H9 (cell line): ENCODE measurements at regions not wholly inside any gene's neighbourhood (a gene's known extent, or its start where the extent isn't known, plus 50 kb on each side); places are given as distances from the start of the nearest gene placed in this dataset.

Source experiments
- DNase-seq: peaks from one replicate; pipeline ENCODE4 v3.0.0-alpha.2; 2017
- H2AFZ ChIP-seq: one replicate; pipeline ENCODE4 v1.6.1; 2013; ENCODE audit warnings: mild to moderate bottlenecking, low read length, control low read depth, moderate library complexity
- H2AK5ac ChIP-seq: 2 replicates; pipeline ENCODE4 v1.6.1; 2013; ENCODE audit warnings: low read length, control low read depth, mixed read lengths; ENCODE audit not compliant: insufficient read length
- H2BK120ac ChIP-seq: one replicate; pipeline ENCODE4 v1.6.1; 2013; ENCODE audit warnings: low read depth, mild to moderate bottlenecking, low read length, control low read depth, inconsistent platforms; ENCODE audit not compliant: poor library complexity, severe bottlenecking
- H2BK12ac ChIP-seq: 2 replicates; pipeline ENCODE4 v1.6.1; 2013; ENCODE audit warnings: low read length, control low read depth, mixed read lengths, low read depth; ENCODE audit not compliant: insufficient read length
- H2BK15ac ChIP-seq: 2 replicates; pipeline ENCODE4 v1.6.1; 2013; ENCODE audit warnings: low read depth, low read length, control low read depth
- H2BK20ac ChIP-seq: one replicate; pipeline ENCODE4 v1.6.1; 2013; ENCODE audit warnings: low read depth, mild to moderate bottlenecking, low read length, control low read depth, inconsistent platforms; ENCODE audit not compliant: poor library complexity, severe bottlenecking
- H2BK5ac ChIP-seq: 2 replicates; pipeline ENCODE4 v1.6.1; 2013; ENCODE audit warnings: low read length, control low read depth, mixed read lengths; ENCODE audit not compliant: insufficient read length
- H3K14ac ChIP-seq: 2 replicates; pipeline ENCODE4 v1.6.1; 2013; ENCODE audit warnings: low read length, control low read depth; ENCODE audit not compliant: insufficient read depth
- H3K18ac ChIP-seq: 2 replicates; pipeline ENCODE4 v1.6.1; 2013; ENCODE audit warnings: low read depth, mild to moderate bottlenecking, mixed read lengths, low read length, control low read depth; ENCODE audit not compliant: insufficient read length
- H3K23ac ChIP-seq: 2 replicates; pipeline ENCODE4 v1.6.1; 2013; ENCODE audit warnings: low read length, control low read depth, mixed read lengths, low read depth; ENCODE audit not compliant: insufficient read length
- H3K23me2 ChIP-seq: 2 replicates; pipeline ENCODE4 v1.6.1; 2013; ENCODE audit warnings: low read depth, mild to moderate bottlenecking, mixed read lengths, low read length, control low read depth; ENCODE audit not compliant: insufficient read length, poor library complexity, severe bottlenecking
- H3K27ac ChIP-seq: 2 replicates; pipeline ENCODE4 v1.5.1; 2013; ENCODE audit warnings: low read length, control low read depth, mixed read lengths, low read depth; ENCODE audit not compliant: insufficient read length
- H3K27me3 ChIP-seq: 2 replicates; pipeline ENCODE4 v1.6.1; 2013; ENCODE audit warnings: low read length, control low read depth, inconsistent platforms; ENCODE audit not compliant: insufficient read depth
- H3K4ac ChIP-seq: 2 replicates; pipeline ENCODE4 v1.6.1; 2013; ENCODE audit warnings: low read depth, mild to moderate bottlenecking, control low read depth, inconsistent platforms, low read length, moderate library complexity
- H3K4me1 ChIP-seq: 2 replicates; pipeline ENCODE4 v1.6.1; 2013; ENCODE audit warnings: low read length, control low read depth, inconsistent platforms; ENCODE audit not compliant: insufficient read depth
- H3K4me2 ChIP-seq: 2 replicates; pipeline ENCODE4 v1.6.1; 2013; ENCODE audit warnings: low read length, control low read depth, mixed read lengths; ENCODE audit not compliant: insufficient read length, insufficient read depth
- H3K56ac ChIP-seq: 2 replicates; pipeline ENCODE4 v1.6.1; 2013; ENCODE audit warnings: low read depth, mild to moderate bottlenecking, mixed read lengths, low read length, control low read depth; ENCODE audit not compliant: insufficient read length
- H3K79me1 ChIP-seq: 2 replicates; pipeline ENCODE4 v1.6.1; 2013; ENCODE audit warnings: low read depth, mild to moderate bottlenecking, moderate library complexity, low read length, control low read depth, inconsistent platforms; ENCODE audit not compliant: insufficient read depth, poor library complexity, severe bottlenecking
- H3K79me2 ChIP-seq: 2 replicates; pipeline ENCODE4 v1.6.1; 2013; ENCODE audit warnings: low read length, control low read depth, inconsistent platforms; ENCODE audit not compliant: insufficient read depth
- H3K9ac ChIP-seq: 2 replicates; pipeline ENCODE4 v1.6.1; 2013; ENCODE audit warnings: low read length, control low read depth, mixed read lengths; ENCODE audit not compliant: insufficient read length; ENCODE audit errors: extremely low read depth
- H3K9me3 ChIP-seq: one replicate; pipeline ENCODE4 v1.6.1; 2013; ENCODE audit warnings: low read depth, low read length, inconsistent platforms; ENCODE audit not compliant: control insufficient read depth
- H3T11ph ChIP-seq: one replicate; pipeline ENCODE4 v1.6.1; 2013; ENCODE audit warnings: mild to moderate bottlenecking, low read length, control low read depth, inconsistent platforms
- H4K20me1 ChIP-seq: one replicate; pipeline ENCODE4 v1.6.1; 2013; ENCODE audit not compliant: control insufficient read depth, insufficient read length, insufficient read depth
- H4K5ac ChIP-seq: 2 replicates; pipeline ENCODE4 v1.6.1; 2013; ENCODE audit warnings: low read depth, mild to moderate bottlenecking, mixed read lengths, low read length, control low read depth; ENCODE audit not compliant: insufficient read length
- H4K8ac ChIP-seq: replicated peaks from 2 replicates; pipeline ENCODE4 v1.6.1; 2013; ENCODE audit warnings: low read length, control low read depth, mixed read lengths, low read depth; ENCODE audit not compliant: insufficient read length
- H4K91ac ChIP-seq: 2 replicates; pipeline ENCODE4 v1.6.1; 2013; ENCODE audit warnings: low read depth, mild to moderate bottlenecking, moderate library complexity, mixed read lengths, low read length, control low read depth; ENCODE audit not compliant: insufficient read length
- H3K27ac Mint-ChIP-seq, 3 experiments: 2 replicates in 2 of 3; 3 replicates in 1 of 3; pipeline ENCODE4 v1.8.0; 2020 to 2021; ENCODE audit warnings: mixed read lengths in 3 of 3, mild to moderate bottlenecking in 1 of 3, moderate library complexity in 1 of 3
- H3K27me3 Mint-ChIP-seq: 2 replicates; pipeline ENCODE4 v1.8.0; 2021; ENCODE audit warnings: low read depth, mild to moderate bottlenecking, moderate library complexity, mixed read lengths
- H3K36me3 Mint-ChIP-seq, 3 experiments: 2 replicates in 2 of 3; 3 replicates in 1 of 3; pipeline ENCODE4 v1.8.0; 2020 to 2021; ENCODE audit warnings: low read depth in 3 of 3, mixed read lengths in 3 of 3; ENCODE audit not compliant: insufficient read depth in 1 of 3
- H3K4me1 Mint-ChIP-seq, 2 experiments: 2 replicates each; pipeline ENCODE4 v1.8.0; 2020; ENCODE audit warnings: mixed read lengths in 2 of 2
- H3K4me3 Mint-ChIP-seq, 2 experiments: 2 replicates in 1 of 2; 3 replicates in 1 of 2; pipeline ENCODE4 v1.8.0; 2020 to 2021; ENCODE audit warnings: mild to moderate bottlenecking in 2 of 2, mixed read lengths in 2 of 2, moderate library complexity in 1 of 2
- H3K9me3 Mint-ChIP-seq, 2 experiments: 2 replicates in 1 of 2; 3 replicates in 1 of 2; pipeline ENCODE4 v1.8.0; 2020; ENCODE audit warnings: mild to moderate bottlenecking in 2 of 2, mixed read lengths in 2 of 2, moderate library complexity in 1 of 2
- WGBS: extraction: QIAGEN DNeasy Blood & Tissue Kit; methylation state at CpG from one replicate; pipeline ENCODE4 v1.1.7; 2013; ENCODE audit warnings: missing lambda C conversion rate, low lambda C conversion rate, mixed read lengths; ENCODE audit not compliant: insufficient read length; ENCODE audit errors: extremely low coverage; 5-methylcytosine and 5-hydroxymethylcytosine counted together
- TF ChIP-seq, protein P1 (sequence below): fragments of 200-600 bp; sonication (generic); conservative IDR thresholded peaks from 3 replicates; pipeline ENCODE4 v1.8.0; 2021; ENCODE audit warnings: antibody characterized with exemption, mild to moderate bottlenecking

DNA sequence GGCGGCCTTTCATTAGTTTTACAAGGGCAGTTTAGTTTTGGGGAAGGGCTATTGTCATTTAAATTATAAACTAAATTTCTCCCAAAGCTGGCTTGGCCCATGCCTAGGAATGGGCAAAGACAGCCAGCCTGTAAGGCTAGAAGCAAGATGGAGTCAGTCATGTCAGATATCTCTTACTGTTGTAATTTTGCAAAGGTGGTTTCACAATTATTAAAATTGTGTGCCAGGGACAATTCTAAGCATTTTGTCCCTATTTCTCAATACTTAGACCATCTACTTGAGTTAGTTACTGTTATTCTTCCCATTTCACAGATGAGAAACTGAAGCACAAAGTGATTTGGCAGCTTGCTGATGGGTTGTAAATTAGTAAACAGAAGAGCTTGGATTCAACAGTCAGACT lies 467.7 kb upstream of the GOT2 start:
- TF ChIP-seq, protein P1, sequence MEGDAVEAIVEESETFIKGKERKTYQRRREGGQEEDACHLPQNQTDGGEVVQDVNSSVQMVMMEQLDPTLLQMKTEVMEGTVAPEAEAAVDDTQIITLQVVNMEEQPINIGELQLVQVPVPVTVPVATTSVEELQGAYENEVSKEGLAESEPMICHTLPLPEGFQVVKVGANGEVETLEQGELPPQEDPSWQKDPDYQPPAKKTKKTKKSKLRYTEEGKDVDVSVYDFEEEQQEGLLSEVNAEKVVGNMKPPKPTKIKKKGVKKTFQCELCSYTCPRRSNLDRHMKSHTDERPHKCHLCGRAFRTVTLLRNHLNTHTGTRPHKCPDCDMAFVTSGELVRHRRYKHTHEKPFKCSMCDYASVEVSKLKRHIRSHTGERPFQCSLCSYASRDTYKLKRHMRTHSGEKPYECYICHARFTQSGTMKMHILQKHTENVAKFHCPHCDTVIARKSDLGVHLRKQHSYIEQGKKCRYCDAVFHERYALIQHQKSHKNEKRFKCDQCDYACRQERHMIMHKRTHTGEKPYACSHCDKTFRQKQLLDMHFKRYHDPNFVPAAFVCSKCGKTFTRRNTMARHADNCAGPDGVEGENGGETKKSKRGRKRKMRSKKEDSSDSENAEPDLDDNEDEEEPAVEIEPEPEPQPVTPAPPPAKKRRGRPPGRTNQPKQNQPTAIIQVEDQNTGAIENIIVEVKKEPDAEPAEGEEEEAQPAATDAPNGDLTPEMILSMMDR, result no peak
- H3K4me3 Mint-ChIP-seq, result no peak overlapping the region
- no peaks in the 10 kb centered on the region for H3K79me1 ChIP-seq
- H3K27ac Mint-ChIP-seq, result no peak overlapping the region
- no peaks in the 10 kb centered on the region for H3K79me2 ChIP-seq
- H4K91ac ChIP-seq, result no peak overlapping the region
- no peaks in the 10 kb centered on the region for H3K23me2 ChIP-seq
- H3K27me3 ChIP-seq, result no peaks in the 10 kb centered on the region
- no peaks in the 10 kb centered on the region for H3K4me1 ChIP-seq
- no peaks in the 10 kb centered on the region for H3K9me3 ChIP-seq
- no peaks in the 10 kb centered on the region for H3K9me3 Mint-ChIP-seq
- H3K36me3 Mint-ChIP-seq, result peaks cover 0 to 2% (median 0%) of the 10 kb centered on the region in 3 experiments; a peak in 2 of 7 replicates
- H3K27me3 Mint-ChIP-seq, result no peaks in the 10 kb centered on the region
- no peak overlapping the region for H2BK5ac ChIP-seq
- H4K8ac ChIP-seq, result no peak overlapping the region
- WGBS, result no CpG with 5 or more reads among the region's 1 CpG
- no peak overlapping the region for H2BK120ac ChIP-seq
- H2BK20ac ChIP-seq, result peak overlapping the region; percentile 60
- no peak overlapping the region for H3K18ac ChIP-seq
- H3K23ac ChIP-seq, result no peak overlapping the region
- H3K9ac ChIP-seq, result no peak overlapping the region
- H2AFZ ChIP-seq, result no peak overlapping the region
- H2BK12ac ChIP-seq, result no peak overlapping the region
- H3K4me1 Mint-ChIP-seq, result peaks cover 14% of the 10 kb centered on the region in 2 experiments
- H3T11ph ChIP-seq, result no peak overlapping the region
- H4K5ac ChIP-seq, result no peak overlapping the region
- no peak overlapping the region for H2BK15ac ChIP-seq
- H3K4me2 ChIP-seq, result no peak overlapping the region
- no peak overlapping the region for H2AK5ac ChIP-seq
- no peaks in the 10 kb centered on the region for H4K20me1 ChIP-seq
- H3K14ac ChIP-seq, result no peak overlapping the region
- no peak overlapping the region for H3K4ac ChIP-seq
- DNase-seq, result no peak
- H3K56ac ChIP-seq, result no peak overlapping the region
- no peak overlapping the region for H3K27ac ChIP-seq
